ENCODE measurements at regions not wholly inside any gene's neighbourhood (a gene's known extent, or its start where the extent isn't known, plus 50 kb on each side); places are given as distances from the start of the nearest gene placed in this dataset.

GRCh38 chr9:13427587-13427986 is 148.1 kb upstream of the MPDZ start:
- peak; percentile 34 for DNase-seq (ENCODE audit: low spot score)
- no peak overlapping the region for H3K27ac ChIP-seq
- TF ChIP-seq, protein P1, sequence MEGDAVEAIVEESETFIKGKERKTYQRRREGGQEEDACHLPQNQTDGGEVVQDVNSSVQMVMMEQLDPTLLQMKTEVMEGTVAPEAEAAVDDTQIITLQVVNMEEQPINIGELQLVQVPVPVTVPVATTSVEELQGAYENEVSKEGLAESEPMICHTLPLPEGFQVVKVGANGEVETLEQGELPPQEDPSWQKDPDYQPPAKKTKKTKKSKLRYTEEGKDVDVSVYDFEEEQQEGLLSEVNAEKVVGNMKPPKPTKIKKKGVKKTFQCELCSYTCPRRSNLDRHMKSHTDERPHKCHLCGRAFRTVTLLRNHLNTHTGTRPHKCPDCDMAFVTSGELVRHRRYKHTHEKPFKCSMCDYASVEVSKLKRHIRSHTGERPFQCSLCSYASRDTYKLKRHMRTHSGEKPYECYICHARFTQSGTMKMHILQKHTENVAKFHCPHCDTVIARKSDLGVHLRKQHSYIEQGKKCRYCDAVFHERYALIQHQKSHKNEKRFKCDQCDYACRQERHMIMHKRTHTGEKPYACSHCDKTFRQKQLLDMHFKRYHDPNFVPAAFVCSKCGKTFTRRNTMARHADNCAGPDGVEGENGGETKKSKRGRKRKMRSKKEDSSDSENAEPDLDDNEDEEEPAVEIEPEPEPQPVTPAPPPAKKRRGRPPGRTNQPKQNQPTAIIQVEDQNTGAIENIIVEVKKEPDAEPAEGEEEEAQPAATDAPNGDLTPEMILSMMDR (conservative IDR thresholded peaks at IDR 0.05; ENCODE audit: low read depth): peak; percentile 71
- CTCF ChIA-PET: interaction anchor here (0.5 to 1.6 kb wide), 12 partner anchors 12 to 1006 kb away, joined by 3 to 23 read pairs (median 3); no protein-coding TSS in a partner anchor
- POLR2A ChIA-PET (ENCODE audit: low non-redundant PET): no interaction called here

- TF ChIP-seq, protein P1 (conservative IDR thresholded peaks at IDR 0.05; ENCODE audit: low read depth): no peak
- ChIA-PET POLR2A (ENCODE audit: low non-redundant PET) (no interaction called here), CTCF (interaction anchor here (0.7 to 1.1 kb wide), 2 partner anchors 933 to 1003 kb away, joined by 3 to 6 read pairs; no protein-coding TSS in a partner anchor)
- no peak for DNase-seq (ENCODE audit: low spot score)
- H3K27ac ChIP-seq: no peak overlapping the region
These were observed 147.1 kb upstream of the MPDZ start for GRCh38 chr9:13426606-13427005.

DNA sequence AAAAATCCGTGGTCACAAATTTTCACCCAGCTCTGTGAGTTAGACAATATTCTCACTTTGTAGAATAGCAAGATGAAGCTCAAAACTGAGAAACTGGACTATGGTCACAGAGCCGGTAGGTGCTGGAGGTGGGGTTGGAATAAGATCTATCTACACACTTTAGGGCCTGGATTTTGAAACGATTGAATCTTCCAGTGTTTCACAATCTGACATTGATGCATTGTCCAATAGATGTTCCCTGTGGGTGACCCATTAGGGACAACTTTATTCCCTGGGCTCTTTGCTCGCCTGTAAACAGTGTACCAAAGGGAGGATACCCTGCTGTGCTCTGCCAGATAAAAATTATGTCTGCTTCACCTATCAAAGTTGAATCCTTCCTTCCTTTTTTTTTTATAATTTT is 145.4 kb upstream of the MPDZ start:
- no peak overlapping the region for H3K27ac ChIP-seq
- TF ChIP-seq, protein P1 (conservative IDR thresholded peaks at IDR 0.05; ENCODE audit: low read depth): no peak
- POLR2A ChIA-PET (ENCODE audit: low non-redundant PET): no interaction called here
- CTCF ChIA-PET: interaction anchor here (0.6 kb wide), 2 partner anchors 139 to 929 kb away, joined by 3 read pairs; no protein-coding TSS in a partner anchor
- no peak for DNase-seq (ENCODE audit: low spot score)

- H3K27ac ChIP-seq: no peak overlapping the region
- TF ChIP-seq, protein P1 (conservative IDR thresholded peaks at IDR 0.05; ENCODE audit: low read depth): no peak
- no peak for DNase-seq (ENCODE audit: low spot score)
- POLR2A ChIA-PET (ENCODE audit: low non-redundant PET): no interaction called here
- CTCF ChIA-PET: interaction anchor here (0.6 kb wide), 2 partner anchors 140 to 929 kb away, joined by 3 read pairs; no protein-coding TSS in a partner anchor
These were observed 144.7 kb upstream of the MPDZ start for GRCh38 chr9:13424204-13424603.

GRCh38 chr9:13414349-13414748 is 134.9 kb upstream of the MPDZ start:
- ChIA-PET CTCF (no interaction called here), POLR2A (ENCODE audit: low non-redundant PET) (no interaction called here)
- TF ChIP-seq, protein P1 (conservative IDR thresholded peaks at IDR 0.05; ENCODE audit: low read depth): no peak
- no peak overlapping the region for H3K27ac ChIP-seq
- DNase-seq (ENCODE audit: low spot score): no peak

GRCh38 chr9:13412331-13412730 is 132.8 kb upstream of the MPDZ start:
- ChIA-PET POLR2A (ENCODE audit: low non-redundant PET) (no interaction called here), CTCF (no interaction called here)
- H3K27ac ChIP-seq: no peak overlapping the region
- no peak for DNase-seq (ENCODE audit: low spot score)
- TF ChIP-seq, protein P1 (conservative IDR thresholded peaks at IDR 0.05; ENCODE audit: low read depth): no peak

Measured in RWPE1 (cell line).